ENCODE measurements at regions not wholly inside any gene's neighbourhood (a gene's known extent, or its start where the extent isn't known, plus 50 kb on each side); places are given as distances from the start of the nearest gene placed in this dataset.
A peak's percentile ranks its signal among the peaks of the same experiment; 100 is the strongest.

- H3K27ac ChIP-seq (ENCODE audit: low read depth, low read length), result no peak overlapping the region
- H4K8ac ChIP-seq (ENCODE audit: extremely low read depth, insufficient read depth, low read length), result no peak overlapping the region
- H2AFZ ChIP-seq (ENCODE audit: low read length), result no peak overlapping the region
- no peak overlapping the region for H2BK5ac ChIP-seq (ENCODE audit: low read depth, low read length)
- no peak overlapping the region for H3K56ac ChIP-seq (replicated peaks; ENCODE audit: insufficient read length, low read depth, low read length)
- H3K18ac ChIP-seq (ENCODE audit: extremely low read depth, low read length), result no peak overlapping the region
- no peaks in the 10 kb centered on the region for H4K20me1 ChIP-seq (replicated peaks in 1 of 2; ENCODE audit: control insufficient read depth in 1 of 2, insufficient read depth in 2 of 2, low read length in 2 of 2)
- no peak for FAIRE-seq
- no peak overlapping the region for H3K23ac ChIP-seq (ENCODE audit: insufficient read length)
- H3K4me3 ChIP-seq (ENCODE audit: extremely low read depth in 1 of 4, insufficient read depth in 2 of 4, low read depth in 3 of 4, low read length in 4 of 4), result no peak overlapping the region
- no peaks in the 10 kb centered on the region for H3K36me3 ChIP-seq (ENCODE audit: control insufficient read depth in 2 of 4, insufficient read depth in 4 of 4, low read length in 3 of 4)
- no peak overlapping the region for H3K14ac ChIP-seq (ENCODE audit: insufficient read length)
- 45% methylated on average over 13 of the region's 13 CpGs; no CpG with 5 or more reads in 1 of the 2 experiments for WGBS, 2 experiments (ENCODE audit: extremely low coverage in 1 of 2, insufficient coverage in 1 of 2, insufficient read length in 1 of 2, insufficient replicate concordance in 2 of 2, low coverage in 1 of 2, low lambda C conversion rate in 2 of 2, missing lambda C conversion rate in 1 of 2)
- no peaks in the 10 kb centered on the region for H3K79me1 ChIP-seq (ENCODE audit: low read depth, low read length)
- no peak overlapping the region for H2AK5ac ChIP-seq (ENCODE audit: low read depth, low read length)
- H3K23me2 ChIP-seq (ENCODE audit: low read depth, low read length), result no peaks in the 10 kb centered on the region
- CTCF ChIA-PET (ENCODE audit: partially characterized antibody), result no interaction called here
- H4K91ac ChIP-seq (replicated peaks; ENCODE audit: insufficient read length, low read length), result no peak overlapping the region
- no peaks in the 10 kb centered on the region for H3K79me2 ChIP-seq (ENCODE audit: control insufficient read depth in 1 of 2, insufficient read depth in 2 of 2, low read length in 2 of 2)
- 0 out of 2 replicates have a peak overlapping the region, but pooled peaks have one; percentile 75 for H2BK12ac ChIP-seq (ENCODE audit: low read depth, low read length)
- no peaks in the 10 kb centered on the region for H3K27me3 ChIP-seq (replicated peaks in 1 of 4; ENCODE audit: control insufficient read depth in 3 of 4, extremely low read depth in 1 of 4, insufficient read depth in 3 of 4, low read length in 3 of 4)
- POLR2A ChIA-PET (ENCODE audit: partially characterized antibody), result no interaction called here
- peak in 1 of 2 experiments; percentile 46 for DNase-seq (ENCODE audit: low read depth in 1 of 2, low spot score in 2 of 2)
- TF ChIP-seq NANOG (IDR thresholded peaks at IDR 0.05; ENCODE audit: insufficient read depth, low read depth, low read length, poor library complexity, severe bottlenecking) (peak; percentile 88), CREB1 (IDR thresholded peaks at IDR 0.05) (no peak)
- no peak overlapping the region for H2BK20ac ChIP-seq (ENCODE audit: low read length)
- no peak overlapping the region for H2BK120ac ChIP-seq (replicated peaks; ENCODE audit: low read depth, low read length)
- peak overlapping the region in 1 of 2 experiments; percentile 33; a peak in 2 of 4 replicates for H3K4me2 ChIP-seq (ENCODE audit: insufficient read depth in 1 of 2, low read depth in 2 of 2, low read length in 2 of 2)
- no peak overlapping the region for H2BK15ac ChIP-seq (ENCODE audit: low read length)
- no peak overlapping the region for H3K4ac ChIP-seq (replicated peaks; ENCODE audit: insufficient read length, low read depth, low read length)
- H3K4me1 ChIP-seq (replicated peaks in 1 of 4; ENCODE audit: control insufficient read depth in 3 of 4, insufficient read depth in 4 of 4, low read length in 3 of 4), result peaks cover 0 to 8% (median 0%) of the 10 kb centered on the region in 4 experiments; a peak in 3 of 7 replicates
- H4K5ac ChIP-seq (ENCODE audit: insufficient read length, low read depth, low read length), result no peak overlapping the region
- no peak overlapping the region for H3K9ac ChIP-seq (replicated peaks in 1 of 4; ENCODE audit: extremely low read depth in 1 of 4, low read depth in 3 of 4, low read length in 3 of 4)
- no peaks in the 10 kb centered on the region for H3K9me3 ChIP-seq (ENCODE audit: insufficient read depth in 2 of 2, low read depth in 1 of 2, low read length in 1 of 2)
Observed at GRCh38 chr12:131340616-131341210, 370.2 kb upstream of the SFSWAP start.

Measured in H1 (cell line).